Testis (tissue), 2 donors: ENCODE measurements at regions not wholly inside any gene's neighbourhood (a gene's known extent, or its start where the extent isn't known, plus 50 kb on each side); places are given as distances from the start of the nearest gene placed in this dataset.

Experiments used
- DNase-seq: peaks from one replicate; pipeline ENCODE4 v3.0.0-alpha.2; 2019
- H3K27ac ChIP-seq, 2 donors: fragments of 200-600 bp; sonication (generic); one replicate each; pipeline ENCODE4 v1.5.1; 2019
- H3K27me3 ChIP-seq: fragments of 200-600 bp; sonication (generic); one replicate; pipeline ENCODE4 v1.5.1; 2019
- H3K36me3 ChIP-seq: fragments of 200-600 bp; sonication (generic); one replicate; pipeline ENCODE4 v1.5.1; 2017; ENCODE audit warnings: low read depth; ENCODE audit errors: missing control alignments
- H3K4me1 ChIP-seq: fragments of 200-600 bp; sonication (generic); one replicate; pipeline ENCODE4 v1.5.1; 2019
- H3K4me3 ChIP-seq, 2 donors: fragments of 200-600 bp; sonication (generic); one replicate each; pipeline ENCODE4 v1.5.1; 2017 to 2019
- H3K9me3 ChIP-seq: fragments of 200-600 bp; sonication (generic); one replicate; pipeline ENCODE4 v1.5.1; 2017
- CTCF ChIP-seq, 3 experiments: fragments of 450-650 bp in 2 of 3; fragments of 200-600 bp in 1 of 3; sonication (generic) in 1 of 3; IDR thresholded peaks; one replicate each; pipeline ENCODE4 v1.5.1; 2016 to 2019; ENCODE audit warnings: antibody characterized with exemption in 3 of 3, mild to moderate bottlenecking in 2 of 3, moderate library complexity in 1 of 3
- POLR2A ChIP-seq: fragments of 450-650 bp; IDR thresholded peaks from one replicate; pipeline ENCODE4 v1.6.1; 2017; ENCODE audit warnings: antibody characterized with exemption, mild to moderate bottlenecking, moderate library complexity
- WGBS, 2 donors: methylation state at CpG; one replicate each; pipeline ENCODE4 v1.1.5; 2018; 5-methylcytosine and 5-hydroxymethylcytosine counted together
- intact Hi-C: fragments of 100-400 bp; cut with DNase I; formaldehyde crosslinking; loops from one replicate; pipeline ENCODE4 v1.15.1; 2023; ENCODE audit warnings: low total_unique reads

- no peak overlapping the region for H3K4me3 ChIP-seq
- no peak overlapping the region for H3K27ac ChIP-seq
- H3K4me1 ChIP-seq = no peaks in the 10 kb centered on the region
- no peaks in the 10 kb centered on the region for H3K27me3 ChIP-seq
- 44 to 61% methylated on average over 2 of the region's 2 CpGs for WGBS, 2 donors
- H3K9me3 ChIP-seq = no peaks in the 10 kb centered on the region
- H3K36me3 ChIP-seq = no peaks in the 10 kb centered on the region
- intact Hi-C loops = no loop called here
- no peak for DNase-seq
- no peak for TF ChIP-seq POLR2A
- no peak for TF ChIP-seq CTCF (IDR thresholded peaks at IDR 0.05)
Measured at GRCh38 chr10:52900593-52900992, 128.0 kb upstream of the MBL2 start.

- no peaks in the 10 kb centered on the region for H3K36me3 ChIP-seq
- intact Hi-C loops = no loop called here
Measured at GRCh38 chr10:52897162-52897561, 124.6 kb upstream of the MBL2 start.

GRCh38 chr10:52895059-52895458, 122.5 kb upstream of the MBL2 start:
- Histone ChIP-seq H3K4me1 (no peaks in the 10 kb centered on the region), H3K27ac (no peak overlapping the region), H3K36me3 (no peaks in the 10 kb centered on the region), H3K9me3 (no peaks in the 10 kb centered on the region), H3K27me3 (no peaks in the 10 kb centered on the region), H3K4me3 (no peak overlapping the region)
- intact Hi-C loops = no loop called here
- TF ChIP-seq CTCF (IDR thresholded peaks at IDR 0.05) = no peak
- no peak for DNase-seq

More at GRCh38 chr10:52897162-52897561, 124.6 kb upstream of the MBL2 start:
- H3K4me1 ChIP-seq = no peaks in the 10 kb centered on the region
- H3K27me3 ChIP-seq = no peaks in the 10 kb centered on the region
- DNase-seq = no peak
- H3K4me3 ChIP-seq = no peak overlapping the region
- no peaks in the 10 kb centered on the region for H3K9me3 ChIP-seq
- TF ChIP-seq CTCF (IDR thresholded peaks at IDR 0.05) = no peak
- no peak for TF ChIP-seq POLR2A
- no peak overlapping the region for H3K27ac ChIP-seq

- WGBS, 2 donors = 85 to 92% methylated on average over 10 to 17 of the region's 17 CpGs
- Histone ChIP-seq H3K9me3 (no peaks in the 10 kb centered on the region), H3K36me3 (no peaks in the 10 kb centered on the region), H3K27ac (no peak overlapping the region), H3K27me3 (no peaks in the 10 kb centered on the region), H3K4me1 (no peaks in the 10 kb centered on the region), H3K4me3 (no peak overlapping the region)
- no peak for DNase-seq
- intact Hi-C loops = no loop called here
- TF ChIP-seq CTCF (IDR thresholded peaks at IDR 0.05) = no peak
- no peak for TF ChIP-seq POLR2A
Measured at GRCh38 chr10:52890281-52890680, 117.7 kb upstream of the MBL2 start.

- Histone ChIP-seq H3K4me1 (no peaks in the 10 kb centered on the region), H3K9me3 (no peaks in the 10 kb centered on the region), H3K36me3 (no peaks in the 10 kb centered on the region), H3K27me3 (no peaks in the 10 kb centered on the region), H3K27ac (no peak overlapping the region), H3K4me3 (no peak overlapping the region)
- no peak for DNase-seq
- TF ChIP-seq POLR2A = no peak
- no peak for TF ChIP-seq CTCF (IDR thresholded peaks at IDR 0.05)
- WGBS, 2 donors = 72 to 82% methylated on average over 4 to 12 of the region's 12 CpGs
- intact Hi-C loops = no loop called here
Measured at GRCh38 chr10:52889611-52890010, 117.0 kb upstream of the MBL2 start.
